ENCODE measurements at regions not wholly inside any gene's neighbourhood (a gene's known extent, or its start where the extent isn't known, plus 50 kb on each side); places are given as distances from the start of the nearest gene placed in this dataset.

DNA sequence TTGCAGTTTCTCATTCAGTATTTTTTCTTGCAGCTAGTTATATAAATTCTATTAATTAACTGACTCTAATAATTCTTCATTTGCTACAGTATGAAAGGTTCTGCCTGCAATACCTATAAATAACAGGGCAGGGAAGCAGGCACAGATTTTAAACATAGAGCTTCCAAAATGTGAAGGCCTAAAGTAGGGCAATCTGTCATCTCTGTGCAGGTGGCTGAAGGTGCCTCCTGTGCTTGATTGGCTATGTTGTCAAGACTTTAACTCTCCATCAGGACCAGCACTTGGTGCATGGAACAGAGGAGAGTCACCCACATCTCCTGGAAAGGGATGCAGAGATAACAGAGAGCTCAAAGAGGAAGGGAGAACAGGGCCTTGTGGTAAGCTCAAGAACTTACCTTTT, 75.2 kb upstream of the TSPAN5 start:
- H3K4me3 Mint-ChIP-seq: no peak overlapping the region
- ATAC-seq (ENCODE audit: poor library complexity): no peak
- ChIA-PET CTCF (interaction anchor here (0.5 kb wide), 1 partner anchor 190 kb away, joined by 3 read pairs; no protein-coding TSS in a partner anchor), POLR2A (no interaction called here)
- Histone ChIP-seq H3K9me3 (ENCODE audit: control insufficient read depth in 1 of 2, insufficient read depth in 1 of 2, low read length in 2 of 2) (no peaks in the 10 kb centered on the region), H3K4me3 (ENCODE audit: low read length) (no peak overlapping the region), H3K36me3 (ENCODE audit: insufficient read depth, low read length) (no peaks in the 10 kb centered on the region), H3K4me1 (ENCODE audit: insufficient read depth, low read length) (no peaks in the 10 kb centered on the region), H3K27ac (ENCODE audit: low read depth in 1 of 2, low read length in 2 of 2) (no peak overlapping the region), H3K27me3 (ENCODE audit: control insufficient read depth in 1 of 2, insufficient read depth in 2 of 2, low read length in 2 of 2) (no peaks in the 10 kb centered on the region)
- peaks cover 2% of the 10 kb centered on the region for H3K9me3 Mint-ChIP-seq
- intact Hi-C loops (cut with DNase I, micrococcal nuclease): no loop called here
- TF ChIP-seq, protein P1, sequence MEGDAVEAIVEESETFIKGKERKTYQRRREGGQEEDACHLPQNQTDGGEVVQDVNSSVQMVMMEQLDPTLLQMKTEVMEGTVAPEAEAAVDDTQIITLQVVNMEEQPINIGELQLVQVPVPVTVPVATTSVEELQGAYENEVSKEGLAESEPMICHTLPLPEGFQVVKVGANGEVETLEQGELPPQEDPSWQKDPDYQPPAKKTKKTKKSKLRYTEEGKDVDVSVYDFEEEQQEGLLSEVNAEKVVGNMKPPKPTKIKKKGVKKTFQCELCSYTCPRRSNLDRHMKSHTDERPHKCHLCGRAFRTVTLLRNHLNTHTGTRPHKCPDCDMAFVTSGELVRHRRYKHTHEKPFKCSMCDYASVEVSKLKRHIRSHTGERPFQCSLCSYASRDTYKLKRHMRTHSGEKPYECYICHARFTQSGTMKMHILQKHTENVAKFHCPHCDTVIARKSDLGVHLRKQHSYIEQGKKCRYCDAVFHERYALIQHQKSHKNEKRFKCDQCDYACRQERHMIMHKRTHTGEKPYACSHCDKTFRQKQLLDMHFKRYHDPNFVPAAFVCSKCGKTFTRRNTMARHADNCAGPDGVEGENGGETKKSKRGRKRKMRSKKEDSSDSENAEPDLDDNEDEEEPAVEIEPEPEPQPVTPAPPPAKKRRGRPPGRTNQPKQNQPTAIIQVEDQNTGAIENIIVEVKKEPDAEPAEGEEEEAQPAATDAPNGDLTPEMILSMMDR (IDR thresholded peaks at IDR 0.05): no peak
- H3K36me3 Mint-ChIP-seq (ENCODE audit: low read depth): no peaks in the 10 kb centered on the region
- H3K4me1 Mint-ChIP-seq (ENCODE audit: low read depth): no peaks in the 10 kb centered on the region
- H3K27ac Mint-ChIP-seq: no peak overlapping the region
- no peaks in the 10 kb centered on the region for H3K27me3 Mint-ChIP-seq
- DNase-seq: no peak

DNA sequence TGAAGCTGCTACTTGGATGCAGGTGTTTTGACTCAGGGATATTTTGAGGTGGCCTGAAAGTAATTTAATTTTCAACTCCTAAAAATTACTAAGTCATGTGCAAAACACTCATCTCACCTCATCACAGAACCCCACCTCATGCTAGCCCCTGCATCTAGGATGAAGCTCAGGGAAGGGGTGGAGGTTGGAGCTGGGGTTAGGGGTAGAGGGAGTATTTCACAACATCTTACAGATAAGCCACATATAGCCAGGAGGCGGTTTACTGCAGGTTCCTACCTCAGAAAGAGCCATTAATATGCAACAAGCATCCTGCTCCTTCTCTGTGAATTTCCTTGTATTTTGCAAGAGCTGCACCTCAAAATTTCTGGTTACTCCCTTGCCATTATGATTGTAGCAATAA, 70.5 kb upstream of the TSPAN5 start:
- Mint-ChIP-seq H3K4me1 (ENCODE audit: low read depth) (peaks cover 4% of the 10 kb centered on the region), H3K36me3 (ENCODE audit: low read depth) (no peaks in the 10 kb centered on the region), H3K27me3 (no peaks in the 10 kb centered on the region), H3K9me3 (peaks cover 5% of the 10 kb centered on the region), H3K4me3 (no peak overlapping the region), H3K27ac (no peak overlapping the region)
- CTCF ChIA-PET: no interaction called here
- POLR2A ChIA-PET: interaction anchor here (0.6 to 1.3 kb wide), 4 partner anchors 12 to 200 kb away, joined by 3 read pairs; partner anchors contain the start of gene EIF4E
- Histone ChIP-seq H3K4me3 (ENCODE audit: low read length) (no peak overlapping the region), H3K27ac (ENCODE audit: low read depth in 1 of 2, low read length in 2 of 2) (no peak overlapping the region), H3K27me3 (ENCODE audit: control insufficient read depth in 1 of 2, insufficient read depth in 2 of 2, low read length in 2 of 2) (no peaks in the 10 kb centered on the region), H3K4me1 (ENCODE audit: insufficient read depth, low read length) (peaks cover 3% of the 10 kb centered on the region), H3K9me3 (ENCODE audit: control insufficient read depth in 1 of 2, insufficient read depth in 1 of 2, low read length in 2 of 2) (no peaks in the 10 kb centered on the region), H3K36me3 (ENCODE audit: insufficient read depth, low read length) (no peaks in the 10 kb centered on the region)
- TF ChIP-seq, protein P1 (IDR thresholded peaks at IDR 0.05): no peak
- no peak for ATAC-seq (ENCODE audit: poor library complexity)
- intact Hi-C loops (cut with DNase I, micrococcal nuclease): no loop called here
- DNase-seq: no peak

DNA sequence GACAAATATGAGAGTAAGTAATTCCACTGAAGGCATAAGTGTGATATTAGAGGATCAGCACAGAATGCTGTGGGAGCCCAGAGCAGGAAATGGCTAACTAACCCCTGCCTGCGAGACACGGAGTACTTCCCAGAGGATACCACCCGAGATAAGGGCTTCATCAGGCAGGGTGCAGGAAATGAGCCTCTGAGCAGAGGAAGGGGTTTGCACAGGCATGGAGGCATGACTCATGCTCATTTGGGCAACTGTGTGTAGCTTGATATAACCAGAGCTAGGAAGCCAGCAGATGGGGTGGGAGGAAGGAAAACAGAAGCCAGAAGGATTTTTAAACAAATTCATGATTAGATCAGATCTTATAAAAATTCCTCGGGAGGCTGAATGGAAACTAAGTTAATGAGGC, 70.0 kb upstream of the TSPAN5 start:
- Histone ChIP-seq H3K27ac (ENCODE audit: low read depth in 1 of 2, low read length in 2 of 2) (no peak overlapping the region), H3K27me3 (ENCODE audit: control insufficient read depth in 1 of 2, insufficient read depth in 2 of 2, low read length in 2 of 2) (no peaks in the 10 kb centered on the region), H3K4me1 (ENCODE audit: insufficient read depth, low read length) (peaks cover 3% of the 10 kb centered on the region), H3K4me3 (ENCODE audit: low read length) (no peak overlapping the region), H3K9me3 (ENCODE audit: control insufficient read depth in 1 of 2, insufficient read depth in 1 of 2, low read length in 2 of 2) (peaks cover 0 to 3% of the 10 kb centered on the region in 2 experiments), H3K36me3 (ENCODE audit: insufficient read depth, low read length) (no peaks in the 10 kb centered on the region)
- H3K9me3 Mint-ChIP-seq: peaks cover 5% of the 10 kb centered on the region
- DNase-seq: peak in 1 of 14 experiments; percentile 30
- TF ChIP-seq, protein P1 (IDR thresholded peaks at IDR 0.05): no peak
- POLR2A ChIA-PET: interaction anchor here (0.6 to 1.3 kb wide), 2 partner anchors 12 to 185 kb away, joined by 3 read pairs; no protein-coding TSS in a partner anchor
- no peak overlapping the region for H3K4me3 Mint-ChIP-seq
- CTCF ChIA-PET: no interaction called here
- H3K36me3 Mint-ChIP-seq (ENCODE audit: low read depth): no peaks in the 10 kb centered on the region
- intact Hi-C loops (cut with DNase I, micrococcal nuclease): no loop called here
- H3K27ac Mint-ChIP-seq: no peak overlapping the region
- peaks cover 4% of the 10 kb centered on the region for H3K4me1 Mint-ChIP-seq (ENCODE audit: low read depth)
- no peak for ATAC-seq (ENCODE audit: poor library complexity)
- H3K27me3 Mint-ChIP-seq: no peaks in the 10 kb centered on the region

All from CD4-positive, alpha-beta T cell (primary cell).